ENCODE measurements at regions not wholly inside any gene's neighbourhood (a gene's known extent, or its start where the extent isn't known, plus 50 kb on each side); places are given as distances from the start of the nearest gene placed in this dataset.

DNA sequence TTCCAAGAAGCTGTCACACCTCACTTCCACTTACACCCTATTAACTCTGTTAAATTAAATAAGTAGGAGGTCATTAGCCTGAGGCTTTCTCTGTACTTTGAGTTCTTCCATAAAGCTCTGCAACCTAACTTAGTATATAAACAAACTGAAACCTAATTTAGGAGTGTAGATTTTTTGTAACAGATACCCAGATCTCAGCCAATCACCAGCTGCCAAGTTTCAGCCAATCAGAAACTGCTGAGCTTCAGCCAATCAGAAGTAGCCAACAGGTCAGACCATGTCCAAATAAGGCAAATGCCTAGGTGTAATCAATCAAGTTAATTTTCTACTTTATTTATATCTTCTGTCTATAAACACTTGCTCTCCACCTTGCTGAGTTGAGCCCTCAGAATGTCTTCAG lies 142.7 kb upstream of the SULF2 start:
- peaks cover 15% of the 10 kb centered on the region for H3K4me1 Mint-ChIP-seq
- ChIA-PET POLR2A (no interaction called here), CTCF (no interaction called here)
- ATAC-seq (no peak), DNase-seq (ENCODE audit: low spot score) (no peak)
- no peak overlapping the region for H3K27ac Mint-ChIP-seq
- H3K36me3 Mint-ChIP-seq = peaks cover 3% of the 10 kb centered on the region
- peaks cover 30% of the 10 kb centered on the region for H3K9me3 Mint-ChIP-seq
- no peak for TF ChIP-seq GABPB1 (CRISPR knock-in tag; IDR thresholded peaks at IDR 0.05)
- TF ChIP-seq PRRX2 (CRISPR knock-in tag; IDR thresholded peaks at IDR 0.05) = no peak
- TF ChIP-seq TEAD1 (CRISPR knock-in tag; IDR thresholded peaks at IDR 0.05) = no peak
- no peak for TF ChIP-seq JUN (CRISPR knock-in tag; IDR thresholded peaks at IDR 0.05)
- no peak for TF ChIP-seq OVOL2 (CRISPR knock-in tag; IDR thresholded peaks at IDR 0.05; ENCODE audit: borderline replicate concordance)
- TF ChIP-seq MYBL2 (CRISPR knock-in tag; IDR thresholded peaks at IDR 0.05) = no peak
- TF ChIP-seq FOXP1 (CRISPR knock-in tag; IDR thresholded peaks at IDR 0.05; ENCODE audit: borderline replicate concordance) = no peak
- TF ChIP-seq TP53 (CRISPR knock-in tag; IDR thresholded peaks at IDR 0.05) = no peak
- no peak for TF ChIP-seq ETV6 (CRISPR knock-in tag; IDR thresholded peaks at IDR 0.05)
- TF ChIP-seq CBFB (CRISPR knock-in tag; IDR thresholded peaks at IDR 0.05; ENCODE audit: low read depth) = no peak
- no peak for TF ChIP-seq FOXJ3 (CRISPR knock-in tag; IDR thresholded peaks at IDR 0.05; ENCODE audit: borderline replicate concordance)
- no peak for TF ChIP-seq EMX1 (CRISPR knock-in tag; IDR thresholded peaks at IDR 0.05)
- TF ChIP-seq IRF2 (CRISPR knock-in tag; IDR thresholded peaks at IDR 0.05; ENCODE audit: borderline replicate concordance, low read depth) = no peak
- TF ChIP-seq GTF2I (CRISPR knock-in tag; conservative IDR thresholded peaks at IDR 0.05) = no peak
- no peak for TF ChIP-seq MXD4 (CRISPR knock-in tag; IDR thresholded peaks at IDR 0.05; ENCODE audit: borderline replicate concordance)
- H3K4me3 Mint-ChIP-seq = no peak overlapping the region
- H3K27me3 Mint-ChIP-seq (ENCODE audit: low read depth) = no peaks in the 10 kb centered on the region

DNA sequence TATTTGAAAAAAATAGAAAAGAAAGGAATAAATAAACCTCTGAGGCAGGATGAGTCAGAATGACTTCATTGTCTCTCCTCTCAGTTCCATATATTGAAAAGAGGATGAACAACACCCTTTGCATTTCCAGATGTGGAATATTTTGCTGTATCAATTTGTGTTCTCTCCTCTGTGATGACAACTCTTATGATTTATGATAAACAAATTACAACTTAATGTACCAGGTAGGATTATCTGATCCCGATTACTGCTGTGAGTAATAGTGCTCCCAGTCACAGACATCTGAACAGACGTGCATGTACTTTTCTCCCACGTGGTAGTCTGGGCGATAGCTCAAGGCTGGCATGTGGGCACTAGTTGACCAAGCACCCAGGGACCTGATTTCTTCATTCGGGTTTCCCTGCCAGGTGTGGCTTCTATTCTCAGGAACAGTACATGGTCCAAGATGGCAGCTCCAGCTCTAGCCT lies 142.1 kb upstream of the SULF2 start:
- no peak overlapping the region for H3K4me3 Mint-ChIP-seq
- DNase-seq (ENCODE audit: low spot score) (no peak), ATAC-seq (no peak)
- peaks cover 3% of the 10 kb centered on the region for H3K36me3 Mint-ChIP-seq
- H3K9me3 Mint-ChIP-seq = peaks cover 30% of the 10 kb centered on the region
- no peak overlapping the region for H3K27ac Mint-ChIP-seq
- TF ChIP-seq, protein P1, sequence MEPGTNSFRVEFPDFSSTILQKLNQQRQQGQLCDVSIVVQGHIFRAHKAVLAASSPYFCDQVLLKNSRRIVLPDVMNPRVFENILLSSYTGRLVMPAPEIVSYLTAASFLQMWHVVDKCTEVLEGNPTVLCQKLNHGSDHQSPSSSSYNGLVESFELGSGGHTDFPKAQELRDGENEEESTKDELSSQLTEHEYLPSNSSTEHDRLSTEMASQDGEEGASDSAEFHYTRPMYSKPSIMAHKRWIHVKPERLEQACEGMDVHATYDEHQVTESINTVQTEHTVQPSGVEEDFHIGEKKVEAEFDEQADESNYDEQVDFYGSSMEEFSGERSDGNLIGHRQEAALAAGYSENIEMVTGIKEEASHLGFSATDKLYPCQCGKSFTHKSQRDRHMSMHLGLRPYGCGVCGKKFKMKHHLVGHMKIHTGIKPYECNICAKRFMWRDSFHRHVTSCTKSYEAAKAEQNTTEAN (CRISPR knock-in tag; IDR thresholded peaks at IDR 0.05) = no peak
- no peaks in the 10 kb centered on the region for H3K27me3 Mint-ChIP-seq (ENCODE audit: low read depth)
- ChIA-PET POLR2A (no interaction called here), CTCF (no interaction called here)
- H3K4me1 Mint-ChIP-seq = peaks cover 15% of the 10 kb centered on the region

DNA sequence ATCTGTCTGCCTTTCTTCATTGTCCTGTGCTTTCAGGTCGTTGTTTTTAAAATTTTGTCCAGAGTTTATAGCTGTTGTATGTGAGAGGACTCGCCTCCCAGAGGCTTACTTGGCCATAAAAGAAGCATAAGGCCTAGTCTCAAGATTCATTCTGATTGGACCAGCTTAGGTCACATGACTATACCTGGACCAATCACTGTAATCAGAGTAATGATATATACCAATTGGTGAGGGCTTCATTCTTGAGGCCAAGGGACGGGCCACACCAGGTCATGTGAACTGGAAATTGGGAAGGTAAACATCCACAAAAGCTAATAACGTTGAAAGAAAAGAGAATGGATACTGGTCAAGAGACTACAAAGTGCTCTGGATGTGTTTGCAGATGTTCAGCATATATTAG lies 141.4 kb upstream of the SULF2 start:
- no peaks in the 10 kb centered on the region for H3K27me3 Mint-ChIP-seq (ENCODE audit: low read depth)
- ChIA-PET CTCF (no interaction called here), POLR2A (no interaction called here)
- peaks cover 15% of the 10 kb centered on the region for H3K4me1 Mint-ChIP-seq
- H3K36me3 Mint-ChIP-seq = peaks cover 3% of the 10 kb centered on the region
- H3K27ac Mint-ChIP-seq = no peak overlapping the region
- H3K4me3 Mint-ChIP-seq = no peak overlapping the region
- TF ChIP-seq ZNF121 (CRISPR knock-in tag; IDR thresholded peaks at IDR 0.05) = no peak
- no peak for TF ChIP-seq ZNF263 (CRISPR knock-in tag; IDR thresholded peaks at IDR 0.05; ENCODE audit: low read depth)
- no peak for TF ChIP-seq SOX15 (CRISPR knock-in tag; IDR thresholded peaks at IDR 0.05)
- TF ChIP-seq ZNF219 (CRISPR knock-in tag; IDR thresholded peaks at IDR 0.05; ENCODE audit: borderline replicate concordance) = no peak
- no peak for TF ChIP-seq ZNF423 (CRISPR knock-in tag; IDR thresholded peaks at IDR 0.05)
- TF ChIP-seq MYBL2 (CRISPR knock-in tag; IDR thresholded peaks at IDR 0.05) = no peak
- no peak for ATAC-seq
- H3K9me3 Mint-ChIP-seq = peaks cover 30% of the 10 kb centered on the region
- no peak for DNase-seq (ENCODE audit: low spot score)

DNA sequence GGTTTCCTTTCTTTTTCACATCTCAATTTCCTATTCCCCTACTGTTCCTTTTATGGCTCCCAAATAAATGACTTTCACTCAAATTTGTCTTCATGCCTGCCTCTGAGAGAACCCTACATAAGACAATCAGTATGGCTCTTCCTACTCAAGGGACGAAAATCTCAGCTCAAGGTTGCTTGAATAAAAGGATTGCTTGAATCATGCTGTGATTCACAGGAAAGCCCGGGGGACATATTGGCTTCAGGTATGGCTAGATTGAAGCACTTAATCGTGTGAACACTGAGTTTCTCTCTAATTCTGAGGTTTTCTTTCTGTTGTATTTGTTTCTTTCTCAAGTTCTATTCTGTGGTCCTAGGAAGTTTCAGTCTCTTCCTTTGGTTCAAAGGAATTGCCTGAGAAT lies 140.3 kb upstream of the SULF2 start:
- no peak for ATAC-seq
- Mint-ChIP-seq H3K27me3 (ENCODE audit: low read depth) (no peaks in the 10 kb centered on the region), H3K9me3 (peaks cover 24% of the 10 kb centered on the region), H3K4me3 (no peak overlapping the region), H3K4me1 (peaks cover 15% of the 10 kb centered on the region), H3K27ac (no peak overlapping the region), H3K36me3 (peaks cover 3% of the 10 kb centered on the region)
- no peak for DNase-seq (ENCODE audit: low spot score)
- ChIA-PET POLR2A (no interaction called here), CTCF (no interaction called here)
- TF ChIP-seq ZNF232 (CRISPR knock-in tag; IDR thresholded peaks at IDR 0.05) (no peak), JUN (CRISPR knock-in tag; IDR thresholded peaks at IDR 0.05) (no peak), SOX15 (CRISPR knock-in tag; IDR thresholded peaks at IDR 0.05) (no peak), NR3C1 (CRISPR knock-in tag; conservative IDR thresholded peaks at IDR 0.05; ENCODE audit: low read depth) (no peak), ZNF423 (CRISPR knock-in tag; IDR thresholded peaks at IDR 0.05) (no peak), ESRRA (CRISPR knock-in tag; IDR thresholded peaks at IDR 0.05; ENCODE audit: borderline replicate concordance) (no peak)
- TF ChIP-seq, protein P2, sequence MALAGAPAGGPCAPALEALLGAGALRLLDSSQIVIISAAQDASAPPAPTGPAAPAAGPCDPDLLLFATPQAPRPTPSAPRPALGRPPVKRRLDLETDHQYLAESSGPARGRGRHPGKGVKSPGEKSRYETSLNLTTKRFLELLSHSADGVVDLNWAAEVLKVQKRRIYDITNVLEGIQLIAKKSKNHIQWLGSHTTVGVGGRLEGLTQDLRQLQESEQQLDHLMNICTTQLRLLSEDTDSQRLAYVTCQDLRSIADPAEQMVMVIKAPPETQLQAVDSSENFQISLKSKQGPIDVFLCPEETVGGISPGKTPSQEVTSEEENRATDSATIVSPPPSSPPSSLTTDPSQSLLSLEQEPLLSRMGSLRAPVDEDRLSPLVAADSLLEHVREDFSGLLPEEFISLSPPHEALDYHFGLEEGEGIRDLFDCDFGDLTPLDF (CRISPR knock-in tag; IDR thresholded peaks at IDR 0.05) = no peak
- TF ChIP-seq, protein P3, sequence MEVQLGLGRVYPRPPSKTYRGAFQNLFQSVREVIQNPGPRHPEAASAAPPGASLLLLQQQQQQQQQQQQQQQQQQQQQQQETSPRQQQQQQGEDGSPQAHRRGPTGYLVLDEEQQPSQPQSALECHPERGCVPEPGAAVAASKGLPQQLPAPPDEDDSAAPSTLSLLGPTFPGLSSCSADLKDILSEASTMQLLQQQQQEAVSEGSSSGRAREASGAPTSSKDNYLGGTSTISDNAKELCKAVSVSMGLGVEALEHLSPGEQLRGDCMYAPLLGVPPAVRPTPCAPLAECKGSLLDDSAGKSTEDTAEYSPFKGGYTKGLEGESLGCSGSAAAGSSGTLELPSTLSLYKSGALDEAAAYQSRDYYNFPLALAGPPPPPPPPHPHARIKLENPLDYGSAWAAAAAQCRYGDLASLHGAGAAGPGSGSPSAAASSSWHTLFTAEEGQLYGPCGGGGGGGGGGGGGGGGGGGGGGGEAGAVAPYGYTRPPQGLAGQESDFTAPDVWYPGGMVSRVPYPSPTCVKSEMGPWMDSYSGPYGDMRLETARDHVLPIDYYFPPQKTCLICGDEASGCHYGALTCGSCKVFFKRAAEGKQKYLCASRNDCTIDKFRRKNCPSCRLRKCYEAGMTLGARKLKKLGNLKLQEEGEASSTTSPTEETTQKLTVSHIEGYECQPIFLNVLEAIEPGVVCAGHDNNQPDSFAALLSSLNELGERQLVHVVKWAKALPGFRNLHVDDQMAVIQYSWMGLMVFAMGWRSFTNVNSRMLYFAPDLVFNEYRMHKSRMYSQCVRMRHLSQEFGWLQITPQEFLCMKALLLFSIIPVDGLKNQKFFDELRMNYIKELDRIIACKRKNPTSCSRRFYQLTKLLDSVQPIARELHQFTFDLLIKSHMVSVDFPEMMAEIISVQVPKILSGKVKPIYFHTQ (CRISPR knock-in tag; IDR thresholded peaks at IDR 0.05) = no peak
